H1 (cell line): ENCODE measurements at regions not wholly inside any gene's neighbourhood (a gene's known extent, or its start where the extent isn't known, plus 50 kb on each side); places are given as distances from the start of the nearest gene placed in this dataset.

ENCODE experiments used
- CTCF ChIA-PET: fragments of 300-600 bp; sonication (Branson Sonifier 250); formaldehyde crosslinking; loops from one replicate; lab custom pipeline; 2021; ENCODE audit not compliant: partially characterized antibody; lab: Charles Lee
- POLR2A ChIA-PET: fragments of 300-600 bp; sonication (Branson Sonifier 250); formaldehyde crosslinking; loops from one replicate; lab custom pipeline; 2021; ENCODE audit warnings: inconsistent platforms; ENCODE audit not compliant: partially characterized antibody; lab: Charles Lee
- DNase-seq, 2 experiments: peaks; one replicate each; pipeline versions ENCODE4 v3.0.0 to v3.0.0-alpha.2; 2010 to 2022; ENCODE audit warnings: low spot score in 2 of 2, low read depth in 1 of 2, mixed read lengths in 1 of 2
- FAIRE-seq: peaks from 2 replicates; lab custom pipeline; 2011; peaks lifted over from hg19 to GRCh38; lab: Jason Lieb, UNC
- H2AFZ ChIP-seq: 2 replicates; pipeline ENCODE4 v1.8.1; 2012; ENCODE audit warnings: low read length, inconsistent platforms
- H2AK5ac ChIP-seq: 2 replicates; pipeline ENCODE4 v1.6.1; 2013; ENCODE audit warnings: low read depth, low read length
- H2BK120ac ChIP-seq: replicated peaks from 2 replicates; pipeline ENCODE3; 2013; ENCODE audit warnings: low read depth, low read length, inconsistent platforms
- H2BK12ac ChIP-seq: 2 replicates; pipeline ENCODE4 v1.6.1; 2013; ENCODE audit warnings: low read depth, low read length
- H2BK15ac ChIP-seq: 2 replicates; pipeline ENCODE4 v1.6.1; 2013; ENCODE audit warnings: low read length
- H2BK20ac ChIP-seq: 2 replicates; pipeline ENCODE4 v1.6.1; 2013; ENCODE audit warnings: low read length
- H2BK5ac ChIP-seq: 2 replicates; pipeline ENCODE4 v1.6.1; 2013; ENCODE audit warnings: low read depth, low read length
- H3K14ac ChIP-seq: 2 replicates; pipeline ENCODE4 v1.6.1; 2013; ENCODE audit warnings: inconsistent platforms; ENCODE audit not compliant: insufficient read length
- H3K18ac ChIP-seq: 2 replicates; pipeline ENCODE4 v1.6.1; 2013; ENCODE audit warnings: low read length; ENCODE audit errors: extremely low read depth
- H3K23ac ChIP-seq: 2 replicates; pipeline ENCODE4 v1.6.1; 2013; ENCODE audit warnings: inconsistent platforms; ENCODE audit not compliant: insufficient read length
- H3K23me2 ChIP-seq: 2 replicates; pipeline ENCODE4 v1.6.1; 2013; ENCODE audit warnings: low read depth, low read length
- H3K27ac ChIP-seq: 2 replicates; pipeline ENCODE4 v1.6.1; 2011; ENCODE audit warnings: low read depth, low read length, inconsistent platforms
- H3K27me3 ChIP-seq, 4 experiments: replicated peaks in 1 of 4; 1 replicate in 1 of 4; 2 replicates in 3 of 4; pipeline versions ENCODE4 v1.6.1 to v1.8.1; 2011 to 2013; ENCODE audit warnings: low read length in 3 of 4, mild to moderate bottlenecking in 3 of 4, inconsistent platforms in 2 of 4, mixed read lengths in 2 of 4, moderate library complexity in 1 of 4; ENCODE audit not compliant: control insufficient read depth in 3 of 4, insufficient read depth in 3 of 4; ENCODE audit errors: extremely low read depth in 1 of 4
- H3K36me3 ChIP-seq, 4 experiments: 2 replicates each; pipeline versions ENCODE4 v1.6.1 to v1.8.1; 2011 to 2013; ENCODE audit warnings: mild to moderate bottlenecking in 4 of 4, low read length in 3 of 4, moderate library complexity in 2 of 4, control low read depth in 1 of 4, inconsistent platforms in 1 of 4; ENCODE audit not compliant: insufficient read depth in 4 of 4, control insufficient read depth in 2 of 4
- H3K4ac ChIP-seq: replicated peaks from 2 replicates; pipeline ENCODE3; 2013; ENCODE audit warnings: low read length, low read depth, mixed read lengths, inconsistent platforms; ENCODE audit not compliant: insufficient read length
- H3K4me1 ChIP-seq, 4 experiments: replicated peaks in 1 of 4; 1 replicate in 1 of 4; 2 replicates in 3 of 4; pipeline versions ENCODE4 v1.6.1 to v1.8.1; 2011 to 2013; ENCODE audit warnings: low read length in 3 of 4, inconsistent platforms in 2 of 4, mixed read lengths in 1 of 4; ENCODE audit not compliant: insufficient read depth in 4 of 4, control insufficient read depth in 3 of 4
- H3K4me2 ChIP-seq, 2 experiments: 2 replicates each; pipeline versions ENCODE4 v1.6.1 to v1.8.1; 2011 to 2013; ENCODE audit warnings: low read depth in 2 of 2, low read length in 2 of 2, control low read depth in 1 of 2, inconsistent platforms in 1 of 2, mild to moderate bottlenecking in 1 of 2; ENCODE audit not compliant: insufficient read depth in 1 of 2
- H3K4me3 ChIP-seq, 4 experiments: fragments of 200-600, 300-600 bp in 1 of 4; sonication (generic), shearing (Covaris generic), sonication (Bioruptor Twin) in 1 of 4; 2 replicates each; pipeline versions ENCODE4 v1.5.1 to v1.8.1; 2011 to 2016; ENCODE audit warnings: low read length in 4 of 4, low read depth in 3 of 4, control low read depth in 2 of 4, inconsistent platforms in 2 of 4, mild to moderate bottlenecking in 2 of 4, mixed read lengths in 1 of 4, moderate library complexity in 1 of 4; ENCODE audit not compliant: insufficient read depth in 2 of 4; ENCODE audit errors: extremely low read depth in 1 of 4
- H3K56ac ChIP-seq: replicated peaks from 2 replicates; pipeline ENCODE3; 2013; ENCODE audit warnings: low read depth, mild to moderate bottlenecking, mixed read lengths, low read length, inconsistent platforms; ENCODE audit not compliant: insufficient read length
- H3K79me1 ChIP-seq: 2 replicates; pipeline ENCODE4 v1.6.1; 2013; ENCODE audit warnings: low read depth, low read length, control low read depth
- H3K79me2 ChIP-seq, 2 experiments: 2 replicates each; pipeline versions ENCODE4 v1.6.1 to v1.8.1; 2012 to 2013; ENCODE audit warnings: low read length in 2 of 2, mild to moderate bottlenecking in 2 of 2, inconsistent platforms in 1 of 2; ENCODE audit not compliant: insufficient read depth in 2 of 2, control insufficient read depth in 1 of 2
- H3K9ac ChIP-seq, 4 experiments: replicated peaks in 1 of 4; 1 replicate in 1 of 4; 2 replicates in 3 of 4; pipeline versions ENCODE4 v1.6.1 to v1.8.1; 2011 to 2013; ENCODE audit warnings: low read depth in 3 of 4, low read length in 3 of 4, control low read depth in 2 of 4, mild to moderate bottlenecking in 2 of 4, moderate library complexity in 2 of 4, inconsistent platforms in 1 of 4; ENCODE audit errors: extremely low read depth in 1 of 4
- H3K9me3 ChIP-seq, 2 experiments: 2 replicates each; pipeline versions ENCODE4 v1.6.1 to v1.8.1; 2012 to 2013; ENCODE audit warnings: mild to moderate bottlenecking in 2 of 2, moderate library complexity in 2 of 2, control low read depth in 1 of 2, inconsistent platforms in 1 of 2, low read depth in 1 of 2, low read length in 1 of 2, mixed read lengths in 1 of 2; ENCODE audit not compliant: insufficient read depth in 2 of 2
- H4K20me1 ChIP-seq, 2 experiments: replicated peaks in 1 of 2; 2 replicates each; pipeline versions ENCODE3 to v1.8.1; 2011 to 2013; ENCODE audit warnings: inconsistent platforms in 2 of 2, low read length in 2 of 2, mild to moderate bottlenecking in 1 of 2; ENCODE audit not compliant: insufficient read depth in 2 of 2, control insufficient read depth in 1 of 2
- H4K5ac ChIP-seq: 2 replicates; pipeline ENCODE4 v1.6.1; 2013; ENCODE audit warnings: low read length, low read depth, mixed read lengths, inconsistent platforms; ENCODE audit not compliant: insufficient read length
- H4K8ac ChIP-seq: 2 replicates; pipeline ENCODE4 v1.8.0; 2013; ENCODE audit warnings: mild to moderate bottlenecking, moderate library complexity, low read length, inconsistent platforms; ENCODE audit not compliant: insufficient read depth; ENCODE audit errors: extremely low read depth
- H4K91ac ChIP-seq: replicated peaks from 2 replicates; pipeline ENCODE3; 2013; ENCODE audit warnings: low read length, mixed read lengths, inconsistent platforms; ENCODE audit not compliant: insufficient read length
- CHD2 ChIP-seq: IDR thresholded peaks from 2 replicates; pipeline ENCODE4 v1.6.1; 2012; ENCODE audit warnings: low read length, improper control_type of control experiment
- CREB1 ChIP-seq: IDR thresholded peaks from 2 replicates; pipeline ENCODE4 v1.6.1; 2012; ENCODE audit warnings: inconsistent platforms
- CTBP2 ChIP-seq: IDR thresholded peaks from 2 replicates; pipeline ENCODE4 v1.7.0; 2011; ENCODE audit warnings: borderline replicate concordance, mild to moderate bottlenecking, moderate library complexity, mixed read lengths, low read length; ENCODE audit not compliant: insufficient read depth, insufficient read length
- FOSL1 ChIP-seq: IDR thresholded peaks from 2 replicates; pipeline ENCODE4 v1.6.1; 2011; ENCODE audit warnings: mild to moderate bottlenecking, low read depth, low read length, moderate library complexity; ENCODE audit not compliant: insufficient read depth
- KDM5A ChIP-seq: fragments of 200-600 bp; IDR thresholded peaks from 2 replicates; pipeline ENCODE4 v1.7.1; 2012; ENCODE audit warnings: mild to moderate bottlenecking, low read length, inconsistent platforms, mixed read lengths
- NANOG ChIP-seq: IDR thresholded peaks from 2 replicates; pipeline ENCODE4 v1.6.1; 2011; ENCODE audit warnings: low read length, low read depth, mild to moderate bottlenecking, inconsistent platforms; ENCODE audit not compliant: insufficient read depth, poor library complexity, severe bottlenecking
- NRF1 ChIP-seq: IDR thresholded peaks from 2 replicates; pipeline ENCODE4 v1.6.1; 2011; ENCODE audit warnings: mild to moderate bottlenecking, low read depth, low read length, improper control_type of control experiment
- SAP30 ChIP-seq: fragments of 300-600 bp; sonication (generic); IDR thresholded peaks from 2 replicates; pipeline ENCODE4 v1.7.1; 2012; ENCODE audit warnings: low read length, moderate library complexity, mild to moderate bottlenecking, inconsistent platforms; ENCODE audit not compliant: insufficient read depth, insufficient replicate concordance
- SIX5 ChIP-seq: IDR thresholded peaks from 2 replicates; pipeline ENCODE4 v1.6.1; 2011; ENCODE audit warnings: mild to moderate bottlenecking, low read depth, low read length
- TAF1 ChIP-seq: IDR thresholded peaks from 2 replicates; pipeline ENCODE4 v1.6.1; 2011; ENCODE audit warnings: mild to moderate bottlenecking, low read depth, low read length

GRCh38 chr12:71338933-71339332 lies 100.7 kb upstream of the LGR5 start:
- Histone ChIP-seq H3K4me1 (0 out of 7 replicates have a peak, but pooled peaks cover 0 to 2% (median 0%) of the 10 kb centered on the region in 4 experiments), H4K8ac (no peak overlapping the region), H4K5ac (no peak overlapping the region), H2BK120ac (no peak overlapping the region), H4K20me1 (no peaks in the 10 kb centered on the region), H4K91ac (no peak overlapping the region), H3K79me1 (no peaks in the 10 kb centered on the region), H3K79me2 (no peaks in the 10 kb centered on the region), H3K56ac (no peak overlapping the region), H2AK5ac (no peak overlapping the region), H3K4ac (no peak overlapping the region), H3K36me3 (no peaks in the 10 kb centered on the region), H2BK20ac (no peak overlapping the region), H3K23ac (no peak overlapping the region), H3K9me3 (no peaks in the 10 kb centered on the region), H3K27ac (no peak overlapping the region), H3K4me2 (no peak overlapping the region), H2BK12ac (no peak overlapping the region), H3K18ac (no peak overlapping the region), H3K27me3 (no peaks in the 10 kb centered on the region), H3K9ac (no peak overlapping the region), H2BK15ac (no peak overlapping the region), H2BK5ac (no peak overlapping the region), H3K14ac (no peak overlapping the region), H3K23me2 (no peaks in the 10 kb centered on the region), H2AFZ (no peak overlapping the region)
- FAIRE-seq (no peak), DNase-seq (no peak)
- POLR2A ChIA-PET: no interaction called here
- TF ChIP-seq SIX5: no peak
- TF ChIP-seq NRF1: no peak
- TF ChIP-seq TAF1: no peak
- TF ChIP-seq SAP30: no peak
- TF ChIP-seq KDM5A: no peak
- no peak for TF ChIP-seq NANOG
- no peak for TF ChIP-seq FOSL1
- no peak for TF ChIP-seq CREB1
- no peak for TF ChIP-seq CHD2
- no peak for TF ChIP-seq CTBP2
- TF ChIP-seq, all 59 proteins: peak for 0
- H3K4me3 ChIP-seq: no peak overlapping the region
- CTCF ChIA-PET: no interaction called here
